Large intestine (tissue), 3 donors: ENCODE measurements at regions not wholly inside any gene's neighbourhood (a gene's known extent, or its start where the extent isn't known, plus 50 kb on each side); places are given as distances from the start of the nearest gene placed in this dataset.
A peak's percentile ranks its signal among the peaks of the same experiment; 100 is the strongest.

Source experiments
- DNase-seq, 2 donors: peaks; one replicate each; pipeline versions ENCODE4 v3.0.0 to v3.0.0-alpha.2; 2013
- H3K27ac ChIP-seq: one replicate; pipeline ENCODE4 v1.5.1; 2013; ENCODE audit warnings: low read length
- H3K27me3 ChIP-seq: 2 replicates; pipeline ENCODE4 v1.6.1; 2013; ENCODE audit warnings: low read length; ENCODE audit not compliant: control insufficient read depth, insufficient read depth
- H3K36me3 ChIP-seq: 2 replicates; pipeline ENCODE4 v1.6.1; 2013; ENCODE audit warnings: low read length; ENCODE audit not compliant: control insufficient read depth, insufficient read depth
- H3K4me1 ChIP-seq: one replicate; pipeline ENCODE4 v1.6.1; 2013; ENCODE audit warnings: low read length; ENCODE audit not compliant: control insufficient read depth, insufficient read depth
- H3K4me3 ChIP-seq: one replicate; pipeline ENCODE4 v1.5.1; 2013; ENCODE audit warnings: low read length
- H3K9me3 ChIP-seq: one replicate; pipeline ENCODE4 v1.6.1; 2013; ENCODE audit warnings: mild to moderate bottlenecking, low read depth, low read length, moderate library complexity; ENCODE audit not compliant: control insufficient read depth
- WGBS: methylation state at CpG from one replicate; pipeline ENCODE4 v1.1.5; 2013; ENCODE audit warnings: low lambda C conversion rate; ENCODE audit not compliant: insufficient coverage; 5-methylcytosine and 5-hydroxymethylcytosine counted together

- WGBS: 100% methylated on average over 2 of the region's 9 CpGs
- H3K4me3 ChIP-seq: no peak overlapping the region
- no peaks in the 10 kb centered on the region for H3K36me3 ChIP-seq
- no peaks in the 10 kb centered on the region for H3K27me3 ChIP-seq
- H3K27ac ChIP-seq: peak overlapping the region; percentile 76
- H3K4me1 ChIP-seq: peaks cover 31% of the 10 kb centered on the region
- H3K9me3 ChIP-seq: no peaks in the 10 kb centered on the region
- no peak for DNase-seq
These were observed 258.0 kb downstream of the MYCN start for GRCh38 chr2:16198166-16198912.

- Histone ChIP-seq H3K27me3 (no peaks in the 10 kb centered on the region), H3K4me3 (no peak overlapping the region), H3K36me3 (no peaks in the 10 kb centered on the region), H3K9me3 (no peaks in the 10 kb centered on the region), H3K4me1 (peaks cover 24% of the 10 kb centered on the region), H3K27ac (peak overlapping the region; percentile 76)
- DNase-seq: peak in 1 of 2 donors; percentile 63
- no CpG with 5 or more reads among the region's 8 CpGs for WGBS
These were observed 257.3 kb downstream of the MYCN start for GRCh38 chr2:16197504-16198147.

GRCh38 chr2:16196687-16197503 lies 256.5 kb downstream of the MYCN start:
- DNase-seq: peak; percentile 85 to 94
- Histone ChIP-seq H3K4me3 (no peak overlapping the region), H3K27me3 (no peaks in the 10 kb centered on the region), H3K36me3 (no peaks in the 10 kb centered on the region), H3K9me3 (no peaks in the 10 kb centered on the region), H3K4me1 (peaks cover 16% of the 10 kb centered on the region), H3K27ac (peak overlapping the region; percentile 76)
- no CpG with 5 or more reads among the region's 15 CpGs for WGBS

- Histone ChIP-seq H3K9me3 (no peaks in the 10 kb centered on the region), H3K27ac (no peak overlapping the region), H3K4me3 (no peak overlapping the region), H3K27me3 (no peaks in the 10 kb centered on the region), H3K36me3 (no peaks in the 10 kb centered on the region), H3K4me1 (peaks cover 15% of the 10 kb centered on the region)
- DNase-seq: no peak
- no CpG with 5 or more reads among the region's 6 CpGs for WGBS
These were observed 255.3 kb downstream of the MYCN start for GRCh38 chr2:16195681-16196070.

- H3K36me3 ChIP-seq: no peaks in the 10 kb centered on the region
- H3K4me1 ChIP-seq: peaks cover 19% of the 10 kb centered on the region
- H3K27ac ChIP-seq: no peak overlapping the region
- no peaks in the 10 kb centered on the region for H3K9me3 ChIP-seq
- no peak overlapping the region for H3K4me3 ChIP-seq
- DNase-seq: no peak
- no peaks in the 10 kb centered on the region for H3K27me3 ChIP-seq
- WGBS: 100% methylated on average over 1 of the region's 6 CpGs
These were observed 254.8 kb downstream of the MYCN start for GRCh38 chr2:16194931-16195680.

GRCh38 chr2:16194530-16194929 lies 254.2 kb downstream of the MYCN start:
- no CpG with 5 or more reads among the region's 4 CpGs for WGBS
- no peaks in the 10 kb centered on the region for H3K36me3 ChIP-seq
- H3K4me1 ChIP-seq: peaks cover 22% of the 10 kb centered on the region
- no peak overlapping the region for H3K27ac ChIP-seq
- no peaks in the 10 kb centered on the region for H3K27me3 ChIP-seq
- no peaks in the 10 kb centered on the region for H3K9me3 ChIP-seq
- H3K4me3 ChIP-seq: no peak overlapping the region
- no peak for DNase-seq

GRCh38 chr2:16194096-16194390 lies 253.7 kb downstream of the MYCN start:
- peaks cover 26% of the 10 kb centered on the region for H3K4me1 ChIP-seq
- no peaks in the 10 kb centered on the region for H3K36me3 ChIP-seq
- WGBS: 100% methylated on average over 1 of the region's 1 CpG

GRCh38 chr2:16192416-16193216 lies 252.3 kb downstream of the MYCN start:
- no peaks in the 10 kb centered on the region for H3K27me3 ChIP-seq
- WGBS: 100% methylated on average over 1 of the region's 10 CpGs
- H3K36me3 ChIP-seq: no peaks in the 10 kb centered on the region
- H3K9me3 ChIP-seq: no peaks in the 10 kb centered on the region
- H3K4me3 ChIP-seq: no peak overlapping the region
- no peak overlapping the region for H3K27ac ChIP-seq
- no peak for DNase-seq
- peaks cover 23% of the 10 kb centered on the region for H3K4me1 ChIP-seq

More at GRCh38 chr2:16194096-16194390, 253.7 kb downstream of the MYCN start:
- Histone ChIP-seq H3K9me3 (no peaks in the 10 kb centered on the region), H3K27me3 (no peaks in the 10 kb centered on the region), H3K4me3 (no peak overlapping the region), H3K27ac (no peak overlapping the region)
- DNase-seq: no peak

GRCh38 chr2:16191431-16192200 lies 251.3 kb downstream of the MYCN start:
- DNase-seq: no peak
- Histone ChIP-seq H3K4me3 (no peak overlapping the region), H3K36me3 (no peaks in the 10 kb centered on the region), H3K27ac (no peak overlapping the region), H3K4me1 (peaks cover 20% of the 10 kb centered on the region), H3K9me3 (no peaks in the 10 kb centered on the region), H3K27me3 (no peaks in the 10 kb centered on the region)
- WGBS: 80% methylated on average over 1 of the region's 10 CpGs
